ENCODE measurements at regions not wholly inside any gene's neighbourhood (a gene's known extent, or its start where the extent isn't known, plus 50 kb on each side); places are given as distances from the start of the nearest gene placed in this dataset.

GRCh38 chr5:146940295-146940694 lies 61.7 kb upstream of the PPP2R2B start:
- DNase-seq (no peak), ATAC-seq (no peak)
- no peak for TF ChIP-seq POLR2A (IDR thresholded peaks at IDR 0.05)
- no peak for TF ChIP-seq CTCF (IDR thresholded peaks at IDR 0.05)
- H3K27me3 ChIP-seq, result peaks cover 0 to 5% (median 0%) of the 10 kb centered on the region in 9 donors
- no peaks in the 10 kb centered on the region for H3K36me3 ChIP-seq
- intact Hi-C loops (cut with DNase I), result no loop called here
- no peak overlapping the region for H3K4me3 ChIP-seq
- 84 to 94% (median 91%) methylated on average over 2 of the region's 2 CpGs for WGBS, 4 donors
- H3K4me1 ChIP-seq, result no peaks in the 10 kb centered on the region
- H3K27ac ChIP-seq, result no peak overlapping the region
- no peaks in the 10 kb centered on the region for H3K9me3 ChIP-seq

- WGBS, 4 donors, result 90 to 95% (median 92%) methylated on average over 3 of the region's 3 CpGs
- no peaks in the 10 kb centered on the region for H3K4me1 ChIP-seq
- TF ChIP-seq POLR2A (IDR thresholded peaks at IDR 0.05) (no peak), CTCF (IDR thresholded peaks at IDR 0.05) (no peak)
- DNase-seq (no peak), ATAC-seq (no peak)
- H3K27me3 ChIP-seq, result peaks cover 0 to 5% (median 0%) of the 10 kb centered on the region in 9 donors
- no peak overlapping the region for H3K4me3 ChIP-seq
- no peaks in the 10 kb centered on the region for H3K36me3 ChIP-seq
- intact Hi-C loops (cut with DNase I), result no loop called here
- H3K9me3 ChIP-seq, result no peaks in the 10 kb centered on the region
- no peak overlapping the region for H3K27ac ChIP-seq
These were observed 65.5 kb upstream of the PPP2R2B start for GRCh38 chr5:146944019-146944418.

- H3K36me3 ChIP-seq, result no peaks in the 10 kb centered on the region
- TF ChIP-seq POLR2A (IDR thresholded peaks at IDR 0.05), result no peak
- TF ChIP-seq CTCF (IDR thresholded peaks at IDR 0.05), result no peak
- intact Hi-C loops (cut with DNase I), result no loop called here
- H3K27me3 ChIP-seq, result peaks cover 0 to 6% (median 0%) of the 10 kb centered on the region in 9 donors
- ATAC-seq (no peak), DNase-seq (no peak)
- H3K9me3 ChIP-seq, result no peaks in the 10 kb centered on the region
- WGBS, 4 donors, result 73 to 79% (median 75%) methylated on average over 4 of the region's 4 CpGs
- H3K4me3 ChIP-seq, result no peak overlapping the region
- H3K4me1 ChIP-seq, result no peaks in the 10 kb centered on the region
- H3K27ac ChIP-seq, result no peak overlapping the region
These were observed 66.4 kb upstream of the PPP2R2B start for GRCh38 chr5:146944764-146945616.

GRCh38 chr5:146945617-146946084 lies 67.1 kb upstream of the PPP2R2B start:
- Histone ChIP-seq H3K9me3 (no peaks in the 10 kb centered on the region), H3K36me3 (no peaks in the 10 kb centered on the region), H3K27ac (no peak overlapping the region), H3K4me1 (no peaks in the 10 kb centered on the region), H3K27me3 (peaks cover 0 to 10% (median 0%) of the 10 kb centered on the region in 9 donors), H3K4me3 (no peak overlapping the region)
- ATAC-seq (no peak), DNase-seq (no peak)
- intact Hi-C loops (cut with DNase I), result no loop called here
- WGBS, 4 donors, result 64 to 69% (median 68%) methylated on average over 5 of the region's 5 CpGs
- no peak for TF ChIP-seq POLR2A (IDR thresholded peaks at IDR 0.05)
